IMR-90 (cell line): ENCODE measurements at regions not wholly inside any gene's neighbourhood (a gene's known extent, or its start where the extent isn't known, plus 50 kb on each side); places are given as distances from the start of the nearest gene placed in this dataset.

ENCODE experiments used
- ATAC-seq: fragments of 200-7000 bp; cut with Tn5 transposase; 2 replicates; pipeline ENCODE4 v1.9.1; 2020; ENCODE audit warnings: low read depth, mild to moderate bottlenecking, moderate library complexity
- BruUV-seq: library from RNA; stranded (reverse); fragments of 400-500 nt; replicated peaks from 2 replicates; lab custom pipeline; 2021; lab: Mats Ljungman, UMichigan
- CTCF ChIA-PET: fragments of 300-600 bp; formaldehyde crosslinking; extraction: SDS; loops from one replicate; lab custom pipeline; 2021; ENCODE audit warnings: antibody characterized with exemption; lab: Yijun Ruan, JAX
- POLR2A ChIA-PET: fragments of 300-600 bp; sonication (Branson Sonifier 250); formaldehyde crosslinking; loops from one replicate; lab custom pipeline; 2022; ENCODE audit warnings: antibody characterized with exemption; ENCODE audit not compliant: unreplicated experiment; lab: Charles Lee
- DNase-seq: peaks from one replicate; pipeline ENCODE4 v3.0.0; 2013
- H2AFZ ChIP-seq: replicated peaks from 2 replicates; pipeline ENCODE3; 2013; ENCODE audit warnings: low read length, mild to moderate bottlenecking; ENCODE audit not compliant: poor library complexity
- H2AK5ac ChIP-seq: 2 replicates; pipeline ENCODE4 v1.6.1; 2013; ENCODE audit warnings: low read depth, low read length, inconsistent platforms
- H2AK9ac ChIP-seq: replicated peaks from 2 replicates; pipeline ENCODE3; 2013; ENCODE audit warnings: mild to moderate bottlenecking, low read depth, low read length, moderate library complexity; ENCODE audit not compliant: poor library complexity
- H2BK120ac ChIP-seq: 2 replicates; pipeline ENCODE4 v1.6.1; 2013; ENCODE audit warnings: low read depth, low read length, inconsistent platforms
- H2BK15ac ChIP-seq: 3 replicates; pipeline ENCODE4 v1.6.1; 2013; ENCODE audit warnings: low read depth, low read length, inconsistent platforms
- H2BK20ac ChIP-seq: 2 replicates; pipeline ENCODE4 v1.6.1; 2013; ENCODE audit warnings: low read depth, mild to moderate bottlenecking, inconsistent platforms, low read length, moderate library complexity
- H2BK5ac ChIP-seq: 2 replicates; pipeline ENCODE4 v1.6.1; 2013; ENCODE audit warnings: mild to moderate bottlenecking, low read depth, low read length, inconsistent platforms; ENCODE audit not compliant: poor library complexity, severe bottlenecking
- H3K14ac ChIP-seq: replicated peaks from 2 replicates; pipeline ENCODE4 v1.6.1; 2013; ENCODE audit warnings: low read depth, low read length, inconsistent platforms
- H3K18ac ChIP-seq: 2 replicates; pipeline ENCODE4 v1.6.1; 2013; ENCODE audit warnings: low read depth, low read length, control low read depth
- H3K23ac ChIP-seq: 2 replicates; pipeline ENCODE4 v1.6.1; 2013; ENCODE audit warnings: low read depth, low read length, inconsistent platforms
- H3K27ac ChIP-seq: 2 replicates; pipeline ENCODE4 v1.5.1; 2013; ENCODE audit warnings: mild to moderate bottlenecking, control low read depth, low read length; ENCODE audit not compliant: insufficient read depth
- H3K27me3 ChIP-seq: 2 replicates; pipeline ENCODE4 v1.6.1; 2013; ENCODE audit warnings: low read length; ENCODE audit not compliant: control insufficient read depth, insufficient read depth
- H3K36me3 ChIP-seq: 2 replicates; pipeline ENCODE4 v1.6.1; 2013; ENCODE audit warnings: low read length, mixed read lengths; ENCODE audit not compliant: control insufficient read depth, insufficient read depth
- H3K4ac ChIP-seq: 2 replicates; pipeline ENCODE4 v1.6.1; 2013; ENCODE audit warnings: low read depth, low read length, inconsistent platforms
- H3K4me1 ChIP-seq: 2 replicates; pipeline ENCODE4 v1.6.1; 2013; ENCODE audit warnings: low read length, mixed read lengths; ENCODE audit not compliant: control insufficient read depth, insufficient read depth
- H3K4me2 ChIP-seq: 2 replicates; pipeline ENCODE4 v1.6.1; 2013; ENCODE audit warnings: low read depth, mild to moderate bottlenecking, control low read depth, low read length, moderate library complexity
- H3K4me3 ChIP-seq: 2 replicates; pipeline ENCODE4 v1.5.1; 2013; ENCODE audit warnings: low read depth, mild to moderate bottlenecking, control low read depth, low read length, moderate library complexity; ENCODE audit not compliant: insufficient read depth
- H3K56ac ChIP-seq: 2 replicates; pipeline ENCODE4 v1.6.1; 2013; ENCODE audit warnings: low read length, inconsistent platforms; ENCODE audit not compliant: insufficient read depth; ENCODE audit errors: extremely low read depth
- H3K79me1 ChIP-seq, 2 experiments: 2 replicates each; pipeline ENCODE4 v1.6.1; 2013; ENCODE audit warnings: low read length in 2 of 2, inconsistent platforms in 1 of 2, low read depth in 1 of 2
- H3K9ac ChIP-seq: 2 replicates; pipeline ENCODE4 v1.6.1; 2013; ENCODE audit warnings: low read depth, low read length, control low read depth
- H3K9me1 ChIP-seq: 2 replicates; pipeline ENCODE4 v1.6.1; 2013; ENCODE audit warnings: low read length, inconsistent platforms; ENCODE audit not compliant: insufficient read depth
- H3K9me3 ChIP-seq: 2 replicates; pipeline ENCODE4 v1.6.1; 2013; ENCODE audit warnings: low read length; ENCODE audit not compliant: control insufficient read depth, insufficient read depth
- H4K20me1 ChIP-seq: 2 replicates; pipeline ENCODE4 v1.6.1; 2013; ENCODE audit warnings: low read length, inconsistent platforms; ENCODE audit not compliant: insufficient read depth
- H4K5ac ChIP-seq: 2 replicates; pipeline ENCODE4 v1.6.1; 2013; ENCODE audit warnings: mild to moderate bottlenecking, low read depth, low read length, control low read depth
- H4K8ac ChIP-seq, 2 experiments: 2 replicates each; pipeline ENCODE4 v1.6.1; 2013; ENCODE audit warnings: low read depth in 2 of 2, low read length in 2 of 2, control low read depth in 1 of 2, inconsistent platforms in 1 of 2
- H4K91ac ChIP-seq: 2 replicates; pipeline ENCODE4 v1.6.1; 2013; ENCODE audit warnings: low read depth, low read length, inconsistent platforms; ENCODE audit not compliant: insufficient read depth
- BHLHE40 ChIP-seq: fragments of 150-350 bp; IDR thresholded peaks from 2 replicates; pipeline ENCODE4 v1.6.1; 2016; ENCODE audit warnings: mild to moderate bottlenecking, low read depth, low read length
- CHD1 ChIP-seq: IDR thresholded peaks from 2 replicates; pipeline ENCODE4 v1.6.1; 2012; ENCODE audit warnings: low read depth, low read length, improper control_type of control experiment
- MXI1 ChIP-seq: IDR thresholded peaks from 2 replicates; pipeline ENCODE4 v1.6.1; 2012; ENCODE audit warnings: low read depth, mild to moderate bottlenecking, low read length, moderate library complexity, borderline replicate concordance
- POLR2A ChIP-seq: IDR thresholded peaks from 2 replicates; pipeline ENCODE4 v1.6.1; 2012; ENCODE audit warnings: mild to moderate bottlenecking, low read depth, low read length
- RAD21 ChIP-seq: IDR thresholded peaks from 2 replicates; pipeline ENCODE4 v1.6.1; 2012; ENCODE audit warnings: low read length, improper control_type of control experiment
- RCOR1 ChIP-seq: IDR thresholded peaks from 2 replicates; pipeline ENCODE4 v1.6.1; 2012; ENCODE audit warnings: mild to moderate bottlenecking, low read length, improper control_type of control experiment; ENCODE audit not compliant: insufficient replicate concordance
- RFX5 ChIP-seq: IDR thresholded peaks from 2 replicates; pipeline ENCODE4 v1.8.0; 2012; ENCODE audit warnings: low read depth, mild to moderate bottlenecking, low read length, moderate library complexity
- WGBS, 2 experiments: methylation state at CpG; one replicate each; pipeline versions ENCODE4 v1.1.5 to v1.1.7; 2013; ENCODE audit warnings: missing lambda C conversion rate in 2 of 2; ENCODE audit not compliant: insufficient read length in 1 of 2; ENCODE audit errors: extremely low coverage in 2 of 2; 5-methylcytosine and 5-hydroxymethylcytosine counted together
- dilution Hi-C: fragments of 300-500 bp; cut with HindIII; formaldehyde crosslinking; loops from one replicate; pipeline ENCODE4 v1.14.3; 2018; ENCODE audit warnings: low sequenced_read_pairs; ENCODE audit not compliant: unreplicated experiment
- in situ Hi-C: fragments of 300-500 bp; cut with MboI; formaldehyde crosslinking; loops from 3 replicates; pipeline ENCODE4 v1.14.3; 2019; ENCODE audit warnings: low sequenced_read_pairs, inconsistent platforms, mixed read lengths
- intact Hi-C: fragments of 100-400 bp; cut with micrococcal nuclease; formaldehyde crosslinking; loops from 2 replicates; pipeline ENCODE4 v1.10.0; 2022
- TF ChIP-seq, protein P1 (sequence below): fragments of 150-350 bp; IDR thresholded peaks from 2 replicates; pipeline ENCODE4 v1.6.1; 2016; ENCODE audit warnings: low read depth, mild to moderate bottlenecking, low read length, moderate library complexity, borderline replicate concordance
- TF ChIP-seq, protein P2 (sequence below): fragments of 150-350 bp; IDR thresholded peaks from 2 replicates; pipeline ENCODE4 v1.6.1; 2017; ENCODE audit warnings: mild to moderate bottlenecking, antibody characterized with exemption, low read length, low read depth
- TF ChIP-seq, protein P3 (sequence below): conservative IDR thresholded peaks from 2 replicates; pipeline ENCODE4 v1.5.1; 2012; ENCODE audit warnings: mild to moderate bottlenecking, low read depth, low read length, improper control_type of control experiment

DNA sequence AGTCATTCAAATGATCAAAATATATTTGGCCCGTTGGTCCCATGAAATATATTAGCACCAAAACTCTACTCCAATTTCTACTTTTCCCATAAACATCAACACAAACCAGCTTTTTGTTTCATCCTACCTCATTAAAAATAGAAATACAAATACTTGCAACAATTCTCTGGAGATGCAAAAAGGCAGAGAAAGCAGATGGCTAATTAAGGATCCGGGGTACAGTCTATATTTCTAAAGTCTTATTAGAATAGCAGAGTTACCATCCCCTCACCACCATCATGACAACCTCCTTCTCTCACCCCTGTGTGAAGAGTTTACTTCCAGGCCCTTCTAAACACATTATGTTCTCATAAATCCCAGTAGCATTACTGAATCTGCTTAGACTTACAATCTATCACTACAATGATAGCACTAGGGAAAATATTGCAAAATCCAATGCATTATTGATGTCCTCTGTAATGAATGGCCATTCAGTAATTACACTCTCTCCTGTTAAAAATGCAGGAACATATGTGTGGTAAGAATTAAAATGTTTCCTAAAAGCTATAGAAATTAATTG, 133.8 kb downstream of the HHIPL2 start:
- Histone ChIP-seq H4K91ac (no peak overlapping the region), H3K56ac (no peak overlapping the region), H3K79me1 (no peaks in the 10 kb centered on the region), H4K5ac (no peak overlapping the region), H2AK5ac (no peak overlapping the region), H3K23ac (no peak overlapping the region), H2BK120ac (no peak overlapping the region), H4K20me1 (no peaks in the 10 kb centered on the region), H2AFZ (no peak overlapping the region), H3K27me3 (no peaks in the 10 kb centered on the region; the same call in 1 of the 2 replicates), H3K4me3 (no peak overlapping the region), H4K8ac (no peak overlapping the region), H3K9ac (no peak overlapping the region), H3K4me1 (no peaks in the 10 kb centered on the region), H3K9me1 (no peaks in the 10 kb centered on the region), H3K4ac (no peak overlapping the region), H3K9me3 (no peaks in the 10 kb centered on the region), H3K4me2 (no peak overlapping the region), H2BK20ac (no peak overlapping the region), H2AK9ac (no peak overlapping the region), H3K14ac (no peak overlapping the region), H2BK15ac (no peak overlapping the region), H3K27ac (no peak overlapping the region), H3K18ac (no peak overlapping the region), H3K36me3 (no peaks in the 10 kb centered on the region), H2BK5ac (no peak overlapping the region)
- dilution Hi-C loops (no loop called here), in situ Hi-C loops (no loop called here), intact Hi-C loops (no loop called here)
- ATAC-seq (no peak), DNase-seq (no peak)
- TF ChIP-seq RFX5 = no peak
- TF ChIP-seq POLR2A = no peak
- TF ChIP-seq, protein P1, sequence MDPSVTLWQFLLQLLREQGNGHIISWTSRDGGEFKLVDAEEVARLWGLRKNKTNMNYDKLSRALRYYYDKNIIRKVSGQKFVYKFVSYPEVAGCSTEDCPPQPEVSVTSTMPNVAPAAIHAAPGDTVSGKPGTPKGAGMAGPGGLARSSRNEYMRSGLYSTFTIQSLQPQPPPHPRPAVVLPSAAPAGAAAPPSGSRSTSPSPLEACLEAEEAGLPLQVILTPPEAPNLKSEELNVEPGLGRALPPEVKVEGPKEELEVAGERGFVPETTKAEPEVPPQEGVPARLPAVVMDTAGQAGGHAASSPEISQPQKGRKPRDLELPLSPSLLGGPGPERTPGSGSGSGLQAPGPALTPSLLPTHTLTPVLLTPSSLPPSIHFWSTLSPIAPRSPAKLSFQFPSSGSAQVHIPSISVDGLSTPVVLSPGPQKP = no peak
- no peak for TF ChIP-seq MXI1
- no peak for TF ChIP-seq BHLHE40
- TF ChIP-seq RAD21 = no peak
- no peak for TF ChIP-seq RCOR1
- TF ChIP-seq, protein P2, sequence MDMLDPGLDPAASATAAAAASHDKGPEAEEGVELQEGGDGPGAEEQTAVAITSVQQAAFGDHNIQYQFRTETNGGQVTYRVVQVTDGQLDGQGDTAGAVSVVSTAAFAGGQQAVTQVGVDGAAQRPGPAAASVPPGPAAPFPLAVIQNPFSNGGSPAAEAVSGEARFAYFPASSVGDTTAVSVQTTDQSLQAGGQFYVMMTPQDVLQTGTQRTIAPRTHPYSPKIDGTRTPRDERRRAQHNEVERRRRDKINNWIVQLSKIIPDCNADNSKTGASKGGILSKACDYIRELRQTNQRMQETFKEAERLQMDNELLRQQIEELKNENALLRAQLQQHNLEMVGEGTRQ = no peak
- no peak for TF ChIP-seq CHD1
- TF ChIP-seq, protein P3, sequence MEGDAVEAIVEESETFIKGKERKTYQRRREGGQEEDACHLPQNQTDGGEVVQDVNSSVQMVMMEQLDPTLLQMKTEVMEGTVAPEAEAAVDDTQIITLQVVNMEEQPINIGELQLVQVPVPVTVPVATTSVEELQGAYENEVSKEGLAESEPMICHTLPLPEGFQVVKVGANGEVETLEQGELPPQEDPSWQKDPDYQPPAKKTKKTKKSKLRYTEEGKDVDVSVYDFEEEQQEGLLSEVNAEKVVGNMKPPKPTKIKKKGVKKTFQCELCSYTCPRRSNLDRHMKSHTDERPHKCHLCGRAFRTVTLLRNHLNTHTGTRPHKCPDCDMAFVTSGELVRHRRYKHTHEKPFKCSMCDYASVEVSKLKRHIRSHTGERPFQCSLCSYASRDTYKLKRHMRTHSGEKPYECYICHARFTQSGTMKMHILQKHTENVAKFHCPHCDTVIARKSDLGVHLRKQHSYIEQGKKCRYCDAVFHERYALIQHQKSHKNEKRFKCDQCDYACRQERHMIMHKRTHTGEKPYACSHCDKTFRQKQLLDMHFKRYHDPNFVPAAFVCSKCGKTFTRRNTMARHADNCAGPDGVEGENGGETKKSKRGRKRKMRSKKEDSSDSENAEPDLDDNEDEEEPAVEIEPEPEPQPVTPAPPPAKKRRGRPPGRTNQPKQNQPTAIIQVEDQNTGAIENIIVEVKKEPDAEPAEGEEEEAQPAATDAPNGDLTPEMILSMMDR = no peak
- ChIA-PET CTCF (no interaction called here), POLR2A (no interaction called here)
- BruUV-seq = no TSS peak
- WGBS, 2 experiments = no CpG with 5 or more reads among the region's 2 CpGs
